Esophagus muscularis mucosa (tissue), 4 donors: ENCODE measurements at regions not wholly inside any gene's neighbourhood (a gene's known extent, or its start where the extent isn't known, plus 50 kb on each side); places are given as distances from the start of the nearest gene placed in this dataset.

Experiments used
- DNase-seq: peaks from one replicate; pipeline ENCODE4 v3.0.0-alpha.2; 2017; ENCODE audit errors: extremely low spot score
- H3K27ac ChIP-seq, 4 donors: fragments of 200-600 bp; sonication (generic); replicated peaks in 1 of 4; 1 replicate in 3 of 4; 2 replicates in 1 of 4; pipeline ENCODE4 v1.5.1; 2016 to 2019; ENCODE audit warnings: mild to moderate bottlenecking in 1 of 4
- H3K27me3 ChIP-seq, 4 donors: fragments of 200-600 bp; sonication (generic); one replicate each; pipeline versions ENCODE4 v1.5.1 to v1.6.0; 2016 to 2019
- H3K36me3 ChIP-seq, 4 donors: fragments of 200-600 bp; sonication (generic); one replicate each; pipeline ENCODE4 v1.5.1; 2016 to 2019
- H3K4me1 ChIP-seq, 4 donors: fragments of 200-600 bp; sonication (generic); one replicate each; pipeline ENCODE4 v1.5.1; 2016 to 2019
- H3K4me3 ChIP-seq, 4 donors: fragments of 200-600 bp; sonication (generic); 1 replicate in 2 of 4; 2 replicates in 2 of 4; pipeline ENCODE4 v1.5.1; 2016 to 2019; ENCODE audit warnings: mild to moderate bottlenecking in 4 of 4, moderate library complexity in 1 of 4
- H3K9me3 ChIP-seq, 4 donors: fragments of 200-600 bp; sonication (generic); 1 replicate in 3 of 4; 2 replicates in 1 of 4; pipeline ENCODE4 v1.5.1; 2016 to 2019
- EP300 ChIP-seq: sonication (generic); formaldehyde crosslinking; IDR thresholded peaks from one replicate; pipeline ENCODE4 v1.6.1; 2017; ENCODE audit warnings: antibody characterized with exemption
- POLR2A ChIP-seq: fragments of 450-650 bp; IDR thresholded peaks from one replicate; pipeline ENCODE4 v1.6.1; 2017; ENCODE audit warnings: antibody characterized with exemption, moderate library complexity, mild to moderate bottlenecking, low read depth
- POLR2AphosphoS5 ChIP-seq, 2 donors: sonication (generic); formaldehyde crosslinking; IDR thresholded peaks; one replicate each; pipeline ENCODE4 v1.6.1; 2017; ENCODE audit warnings: antibody characterized with exemption in 2 of 2
- WGBS: methylation state at CpG from one replicate; pipeline ENCODE4 v1.1.5; 2018; 5-methylcytosine and 5-hydroxymethylcytosine counted together
- intact Hi-C: fragments of 100-400 bp; cut with DNase I; formaldehyde crosslinking; loops from one replicate; pipeline ENCODE4 v1.15.1; 2023
- TF ChIP-seq, protein P1 (sequence below), 3 experiments: fragments of 200-600 bp in 2 of 3; fragments of 450-650 bp in 1 of 3; sonication (generic) in 2 of 3; IDR thresholded peaks; one replicate each; pipeline ENCODE4 v1.5.1; 2017 to 2019; ENCODE audit warnings: antibody characterized with exemption in 3 of 3, mild to moderate bottlenecking in 2 of 3, moderate library complexity in 1 of 3

DNA sequence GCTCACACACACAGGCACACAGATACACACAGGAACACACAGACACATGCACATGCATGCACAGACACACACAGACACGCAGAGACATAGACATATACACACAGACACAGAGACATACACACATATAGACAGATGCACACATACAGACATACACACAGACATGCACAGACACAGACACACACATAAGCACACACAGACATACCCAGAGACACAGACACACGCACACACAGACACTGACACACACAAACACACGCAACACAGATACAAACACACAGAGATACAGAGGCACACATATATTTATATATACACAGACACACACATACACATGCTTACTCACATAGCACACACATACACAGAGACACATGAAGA is 158.4 kb downstream of the LY86 start:
- DNase-seq, result no peak
- TF ChIP-seq POLR2A (no peak), EP300 (no peak), POLR2AphosphoS5 (IDR thresholded peaks at IDR 0.05) (no peak)
- TF ChIP-seq, protein P1, sequence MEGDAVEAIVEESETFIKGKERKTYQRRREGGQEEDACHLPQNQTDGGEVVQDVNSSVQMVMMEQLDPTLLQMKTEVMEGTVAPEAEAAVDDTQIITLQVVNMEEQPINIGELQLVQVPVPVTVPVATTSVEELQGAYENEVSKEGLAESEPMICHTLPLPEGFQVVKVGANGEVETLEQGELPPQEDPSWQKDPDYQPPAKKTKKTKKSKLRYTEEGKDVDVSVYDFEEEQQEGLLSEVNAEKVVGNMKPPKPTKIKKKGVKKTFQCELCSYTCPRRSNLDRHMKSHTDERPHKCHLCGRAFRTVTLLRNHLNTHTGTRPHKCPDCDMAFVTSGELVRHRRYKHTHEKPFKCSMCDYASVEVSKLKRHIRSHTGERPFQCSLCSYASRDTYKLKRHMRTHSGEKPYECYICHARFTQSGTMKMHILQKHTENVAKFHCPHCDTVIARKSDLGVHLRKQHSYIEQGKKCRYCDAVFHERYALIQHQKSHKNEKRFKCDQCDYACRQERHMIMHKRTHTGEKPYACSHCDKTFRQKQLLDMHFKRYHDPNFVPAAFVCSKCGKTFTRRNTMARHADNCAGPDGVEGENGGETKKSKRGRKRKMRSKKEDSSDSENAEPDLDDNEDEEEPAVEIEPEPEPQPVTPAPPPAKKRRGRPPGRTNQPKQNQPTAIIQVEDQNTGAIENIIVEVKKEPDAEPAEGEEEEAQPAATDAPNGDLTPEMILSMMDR (IDR thresholded peaks at IDR 0.05), result no peak
- peaks cover 25 to 36% (median 29%) of the 10 kb centered on the region in 4 donors for H3K4me1 ChIP-seq
- no peak overlapping the region for H3K27ac ChIP-seq
- intact Hi-C loops, result no loop called here
- 90% methylated on average over 3 of the region's 3 CpGs for WGBS
- H3K9me3 ChIP-seq, result no peaks in the 10 kb centered on the region
- H3K36me3 ChIP-seq, result no peaks in the 10 kb centered on the region
- no peaks in the 10 kb centered on the region for H3K27me3 ChIP-seq
- H3K4me3 ChIP-seq, result no peak overlapping the region

DNA sequence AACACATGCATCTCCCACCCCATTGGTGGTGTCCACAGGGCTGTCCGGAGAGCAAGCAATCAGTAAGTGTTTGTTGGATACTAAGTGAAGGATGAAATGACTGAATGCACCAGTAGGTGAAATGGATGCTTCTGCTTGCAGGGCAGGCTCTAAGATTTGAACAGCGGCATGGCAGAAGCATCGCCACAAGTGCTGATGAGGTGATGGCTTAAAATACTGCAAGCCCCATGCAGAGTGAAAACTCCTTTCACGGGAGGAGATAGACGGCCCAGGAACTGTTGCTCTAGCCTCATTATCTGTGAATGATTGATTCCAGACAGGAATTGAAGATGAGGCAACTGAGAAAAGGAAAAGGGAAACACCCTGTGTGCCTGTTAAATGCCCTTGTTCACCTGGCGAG is 158.9 kb downstream of the LY86 start:
- Histone ChIP-seq H3K4me3 (no peak overlapping the region), H3K4me1 (peaks cover 29 to 39% (median 33%) of the 10 kb centered on the region in 4 donors), H3K9me3 (no peaks in the 10 kb centered on the region), H3K27me3 (no peaks in the 10 kb centered on the region), H3K27ac (no peak overlapping the region), H3K36me3 (no peaks in the 10 kb centered on the region)
- TF ChIP-seq POLR2AphosphoS5 (IDR thresholded peaks at IDR 0.05), result no peak
- no peak for TF ChIP-seq EP300
- TF ChIP-seq, protein P1 (IDR thresholded peaks at IDR 0.05), result no peak
- no peak for TF ChIP-seq POLR2A
- DNase-seq, result no peak
- intact Hi-C loops, result no loop called here
- 93% methylated on average over 5 of the region's 6 CpGs for WGBS

DNA sequence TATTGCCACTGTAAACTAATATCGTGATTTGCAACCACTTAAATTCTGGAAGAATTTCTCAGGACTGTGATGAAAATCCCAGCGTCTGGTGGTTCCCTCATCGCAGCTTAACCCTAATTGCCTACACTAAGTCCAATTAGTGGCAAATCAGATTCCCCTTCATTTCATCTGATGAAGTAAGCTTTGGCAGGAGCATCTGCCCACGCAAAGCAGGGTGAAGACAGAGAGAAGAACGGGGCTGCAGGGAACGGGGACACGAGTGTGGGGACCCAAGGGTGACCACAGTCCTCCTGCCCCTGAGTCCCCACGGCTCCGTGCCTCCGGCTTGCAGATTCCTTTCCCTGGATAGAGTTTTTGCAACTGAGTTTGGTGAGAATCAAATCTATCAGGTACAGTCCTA is 159.5 kb downstream of the LY86 start:
- DNase-seq, result no peak
- intact Hi-C loops, result no loop called here
- no peak overlapping the region for H3K4me3 ChIP-seq
- H3K9me3 ChIP-seq, result no peaks in the 10 kb centered on the region
- WGBS, result 92% methylated on average over 10 of the region's 10 CpGs
- H3K27me3 ChIP-seq, result no peaks in the 10 kb centered on the region
- TF ChIP-seq EP300, result no peak
- TF ChIP-seq POLR2AphosphoS5 (IDR thresholded peaks at IDR 0.05), result no peak
- TF ChIP-seq, protein P1 (IDR thresholded peaks at IDR 0.05), result no peak
- TF ChIP-seq POLR2A, result no peak
- H3K36me3 ChIP-seq, result no peaks in the 10 kb centered on the region
- H3K4me1 ChIP-seq, result peaks cover 29 to 39% (median 34%) of the 10 kb centered on the region in 4 donors
- no peak overlapping the region for H3K27ac ChIP-seq

DNA sequence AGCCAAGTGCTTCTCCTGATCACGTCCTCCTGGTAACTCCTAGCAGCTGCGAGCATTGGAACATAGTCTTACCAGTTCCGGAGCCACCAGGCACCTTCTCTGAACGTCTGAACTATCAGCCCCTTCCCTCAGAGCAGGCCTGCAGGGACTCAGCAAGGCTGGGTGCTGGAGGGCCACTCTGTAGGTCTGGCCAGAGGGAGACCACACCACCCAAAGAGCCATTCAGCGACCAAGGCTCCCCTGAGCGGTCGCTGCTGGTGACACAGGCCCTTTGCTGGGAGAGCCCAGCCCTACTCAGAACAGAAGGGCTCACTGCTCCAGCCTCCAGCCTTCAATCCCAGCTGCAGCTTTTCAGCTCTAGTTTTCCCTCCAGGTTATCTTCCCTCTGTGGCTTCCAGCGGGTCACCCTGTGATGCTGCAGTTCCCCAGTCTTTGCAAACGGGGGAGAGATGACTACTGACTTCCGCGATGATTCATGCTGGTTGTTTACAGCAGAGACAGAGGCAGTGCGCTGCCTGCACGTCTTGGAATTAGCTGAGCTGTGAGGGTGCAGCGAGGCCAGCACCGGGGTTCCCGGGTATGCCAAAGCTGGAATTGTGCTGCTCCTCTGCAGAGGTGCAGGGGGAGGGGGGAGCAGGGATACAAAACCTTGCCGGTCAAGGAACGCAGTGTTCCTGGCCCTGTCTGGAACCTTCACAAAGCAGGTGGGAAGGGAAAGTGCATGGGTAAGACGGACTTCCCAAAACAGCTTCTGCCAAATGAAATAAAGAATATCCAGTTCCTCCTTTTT is 161.4 kb downstream of the LY86 start:
- no peaks in the 10 kb centered on the region for H3K27me3 ChIP-seq
- intact Hi-C loops, result no loop called here
- no peaks in the 10 kb centered on the region for H3K9me3 ChIP-seq
- WGBS, result 34% methylated on average over 12 of the region's 19 CpGs
- peaks cover 29 to 39% (median 34%) of the 10 kb centered on the region in 4 donors for H3K4me1 ChIP-seq
- TF ChIP-seq, protein P1 (IDR thresholded peaks at IDR 0.05), result no peak
- no peak for TF ChIP-seq POLR2A
- TF ChIP-seq POLR2AphosphoS5 (IDR thresholded peaks at IDR 0.05), result peak; percentile 52 to 66
- TF ChIP-seq EP300, result no peak
- peak overlapping the region; percentile 38 to 56 (median 42) for H3K27ac ChIP-seq
- H3K36me3 ChIP-seq, result no peaks in the 10 kb centered on the region
- peak overlapping the region in 3 of 4 donors; percentile 5 to 35 (median 19) for H3K4me3 ChIP-seq
- no peak for DNase-seq
